SK-N-SH (cell line): ENCODE measurements at regions not wholly inside any gene's neighbourhood (a gene's known extent, or its start where the extent isn't known, plus 50 kb on each side); places are given as distances from the start of the nearest gene placed in this dataset.

Experiments used
- CTCF ChIP-seq: fragments of 200-600 bp; sonication (generic); IDR thresholded peaks from 2 replicates; pipeline ENCODE4 v1.6.1; 2017; ENCODE audit warnings: antibody characterized with exemption, mild to moderate bottlenecking, moderate library complexity
- FOXM1 ChIP-seq: IDR thresholded peaks from 2 replicates; pipeline ENCODE4 v1.4.0; 2012; ENCODE audit warnings: low read depth, mild to moderate bottlenecking
- JUND ChIP-seq: IDR thresholded peaks from 2 replicates; pipeline ENCODE4 v1.4.0; 2012
- MAX ChIP-seq: IDR thresholded peaks from 2 replicates; pipeline ENCODE4 v1.4.0; 2012; ENCODE audit warnings: low read depth
- MEF2A ChIP-seq: IDR thresholded peaks from 2 replicates; pipeline ENCODE4 v1.4.0; 2012; ENCODE audit warnings: low read depth, borderline replicate concordance
- POLR2AphosphoS5 ChIP-seq: IDR thresholded peaks from 2 replicates; pipeline ENCODE4 v1.6.1; 2012; ENCODE audit warnings: low read depth, low read length
- RAD21 ChIP-seq: IDR thresholded peaks from 2 replicates; pipeline ENCODE4 v1.6.1; 2012; ENCODE audit warnings: mild to moderate bottlenecking, low read length
- RFX5 ChIP-seq: IDR thresholded peaks from 2 replicates; pipeline ENCODE4 v1.6.1; 2012; ENCODE audit warnings: mild to moderate bottlenecking, improper control_type of control experiment, low read length
- SMC3 ChIP-seq: IDR thresholded peaks from 2 replicates; pipeline ENCODE4 v1.6.1; 2012; ENCODE audit warnings: low read depth, low read length, improper control_type of control experiment
- TAF1 ChIP-seq: IDR thresholded peaks from 2 replicates; pipeline ENCODE4 v1.6.1; 2012; ENCODE audit warnings: low read depth, mild to moderate bottlenecking, low read length, moderate library complexity, borderline replicate concordance
- TCF12 ChIP-seq: IDR thresholded peaks from 2 replicates; pipeline ENCODE4 v1.4.0; 2012
- TEAD4 ChIP-seq: IDR thresholded peaks from 2 replicates; pipeline ENCODE4 v1.4.0; 2012; ENCODE audit warnings: mild to moderate bottlenecking, borderline replicate concordance; ENCODE audit not compliant: insufficient read depth
- USF2 ChIP-seq: fragments of 150-350 bp; IDR thresholded peaks from 2 replicates; pipeline ENCODE4 v1.6.1; 2017; ENCODE audit warnings: antibody characterized with exemption, low read length, low read depth, borderline replicate concordance

- TF ChIP-seq JUND, result no peak
- TF ChIP-seq CTCF, result no peak
- no peak for TF ChIP-seq TCF12
- TF ChIP-seq TAF1, result no peak
- TF ChIP-seq MAX, result no peak
- TF ChIP-seq TEAD4, result no peak
- TF ChIP-seq FOXM1, result no peak
- no peak for TF ChIP-seq USF2
- TF ChIP-seq RFX5, result no peak
- TF ChIP-seq POLR2AphosphoS5, result no peak
- TF ChIP-seq SMC3, result no peak
- no peak for TF ChIP-seq RAD21
- no peak for TF ChIP-seq MEF2A
Observed at GRCh38 chr17:36690190-36690589, 88.8 kb downstream of the MRM1 start.
